Inflammatory macrophage treated with lipopolysaccharide for 4 hours (primary cell): ENCODE measurements at regions not wholly inside any gene's neighbourhood (a gene's known extent, or its start where the extent isn't known, plus 50 kb on each side); places are given as distances from the start of the nearest gene placed in this dataset.

Source experiments
- DNase-seq: peaks from one replicate; pipeline ENCODE4 v3.0.0-alpha.2; 2020

GRCh38 chr5:30932273-30933017, 261.0 kb upstream of the CDH6 start:
- DNase-seq: no peak

- no peak for DNase-seq
Measured at GRCh38 chr5:30930736-30931135, 262.8 kb upstream of the CDH6 start.

GRCh38 chr5:30928956-30929355, 264.5 kb upstream of the CDH6 start:
- no peak for DNase-seq

- DNase-seq: no peak
Measured at GRCh38 chr5:30926218-30926617, 267.3 kb upstream of the CDH6 start.

- no peak for DNase-seq
Measured at GRCh38 chr5:30921388-30921787, 272.1 kb upstream of the CDH6 start.

GRCh38 chr5:30918171-30918570, 275.3 kb upstream of the CDH6 start:
- no peak for DNase-seq

- no peak for DNase-seq
Measured at GRCh38 chr5:30908356-30908755, 285.1 kb upstream of the CDH6 start.

GRCh38 chr5:30900367-30900766, 293.1 kb upstream of the CDH6 start:
- no peak for DNase-seq

- DNase-seq: no peak
Measured at GRCh38 chr5:30894811-30895210, 298.7 kb upstream of the CDH6 start.

- DNase-seq: no peak
Measured at GRCh38 chr5:30891660-30892059, 301.8 kb upstream of the CDH6 start.

GRCh38 chr5:30890377-30890776, 303.1 kb upstream of the CDH6 start:
- DNase-seq: no peak

- no peak for DNase-seq
Measured at GRCh38 chr5:30880514-30880913, 313.0 kb upstream of the CDH6 start.

GRCh38 chr5:30879887-30880286, 313.6 kb upstream of the CDH6 start:
- no peak for DNase-seq

- no peak for DNase-seq
Measured at GRCh38 chr5:30878746-30879145, 314.7 kb upstream of the CDH6 start.

GRCh38 chr5:30878296-30878695, 315.2 kb upstream of the CDH6 start:
- DNase-seq: no peak

GRCh38 chr5:30874241-30875034, 319.0 kb upstream of the CDH6 start:
- no peak for DNase-seq

GRCh38 chr5:30871196-30871595, 322.3 kb upstream of the CDH6 start:
- DNase-seq: no peak

- DNase-seq: no peak
Measured at GRCh38 chr5:30867711-30868110, 325.8 kb upstream of the CDH6 start.

GRCh38 chr5:30866142-30866541, 327.3 kb upstream of the CDH6 start:
- DNase-seq: no peak

- no peak for DNase-seq
Measured at GRCh38 chr5:30856242-30856641, 337.2 kb upstream of the CDH6 start.

GRCh38 chr5:30853158-30853557, 340.3 kb upstream of the CDH6 start:
- no peak for DNase-seq

- no peak for DNase-seq
Measured at GRCh38 chr5:30850866-30851265, 342.6 kb upstream of the CDH6 start.

- no peak for DNase-seq
Measured at GRCh38 chr5:30849931-30850710, 343.4 kb upstream of the CDH6 start.

- DNase-seq: no peak
Measured at GRCh38 chr5:30846171-30846570, 347.3 kb upstream of the CDH6 start.
